ENCODE measurements at regions not wholly inside any gene's neighbourhood (a gene's known extent, or its start where the extent isn't known, plus 50 kb on each side); places are given as distances from the start of the nearest gene placed in this dataset.

DNA sequence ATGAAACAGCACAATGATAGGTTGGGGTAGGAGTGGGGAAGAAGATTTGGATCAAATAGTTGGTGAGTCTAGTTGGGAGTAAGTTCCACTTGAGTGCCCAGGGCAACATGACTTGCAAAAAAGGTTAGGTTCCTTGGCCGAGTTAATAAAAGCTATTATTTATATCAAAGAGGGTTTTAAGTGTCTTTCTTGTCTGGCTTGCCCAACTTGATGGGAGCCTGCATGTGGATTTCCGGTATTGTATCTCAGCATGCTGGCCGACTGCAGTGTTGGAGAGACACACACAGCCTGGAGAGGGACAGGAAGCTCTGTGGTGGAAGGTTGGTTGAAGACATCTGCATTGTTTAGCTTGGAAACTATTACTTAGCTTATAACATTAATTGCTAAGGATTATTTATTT lies 449.5 kb upstream of the TBL1XR1 start:
- no TSS peak for BruUV-seq (replicated peaks)
- POLR2A ChIA-PET (ENCODE audit: low non-redundant PET), result no interaction called here
- CTCF ChIA-PET, result no interaction called here

DNA sequence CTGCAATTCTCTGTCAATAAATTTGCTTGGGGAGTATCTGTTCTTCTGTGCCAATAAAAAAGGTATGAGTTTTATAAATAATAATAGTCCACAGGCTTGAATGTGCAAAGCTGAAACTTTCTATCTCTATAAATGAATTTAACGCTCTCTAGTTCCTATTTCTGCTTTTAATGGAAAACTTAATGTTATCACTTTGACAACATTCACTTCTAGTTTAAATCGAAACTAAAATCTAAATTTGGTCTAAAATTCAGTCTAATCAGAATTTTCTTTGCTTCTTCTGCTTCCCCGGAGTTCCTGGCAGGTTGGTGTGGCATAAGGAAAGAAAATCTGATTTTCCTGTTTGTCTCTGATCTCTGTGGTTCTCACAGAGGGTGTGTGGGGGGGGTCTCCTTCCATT lies 450.1 kb upstream of the TBL1XR1 start:
- H3K9me3 ChIP-seq (ENCODE audit: low read depth, low read length, poor library complexity, severe bottlenecking), result no peaks in the 10 kb centered on the region
- DNase-seq (ENCODE audit: low spot score), result no peak
- H3K4me1 ChIP-seq (ENCODE audit: insufficient read depth, low read length, poor library complexity, severe bottlenecking), result no peaks in the 10 kb centered on the region
- BruUV-seq (replicated peaks), result no TSS peak
- ChIA-PET POLR2A (ENCODE audit: low non-redundant PET) (no interaction called here), CTCF (no interaction called here)
- no peaks in the 10 kb centered on the region for H3K27me3 ChIP-seq (replicated peaks; ENCODE audit: insufficient read depth, low read depth, low read length, poor library complexity)
- H3K4me3 ChIP-seq (ENCODE audit: low read depth, low read length, poor library complexity, severe bottlenecking), result no peak overlapping the region
- H3K36me3 ChIP-seq (ENCODE audit: insufficient read depth, low read length, poor library complexity, severe bottlenecking), result no peaks in the 10 kb centered on the region
- intact Hi-C loops (cut with micrococcal nuclease; ENCODE audit: unreplicated experiment), result no loop called here
- no peak overlapping the region for H3K27ac ChIP-seq (ENCODE audit: low read depth, low read length, poor library complexity, severe bottlenecking)
- TF ChIP-seq EZH2 (IDR thresholded peaks at IDR 0.05; ENCODE audit: borderline replicate concordance, low read depth, low read length, poor library complexity, severe bottlenecking), result no peak
- TF ChIP-seq, protein P1, sequence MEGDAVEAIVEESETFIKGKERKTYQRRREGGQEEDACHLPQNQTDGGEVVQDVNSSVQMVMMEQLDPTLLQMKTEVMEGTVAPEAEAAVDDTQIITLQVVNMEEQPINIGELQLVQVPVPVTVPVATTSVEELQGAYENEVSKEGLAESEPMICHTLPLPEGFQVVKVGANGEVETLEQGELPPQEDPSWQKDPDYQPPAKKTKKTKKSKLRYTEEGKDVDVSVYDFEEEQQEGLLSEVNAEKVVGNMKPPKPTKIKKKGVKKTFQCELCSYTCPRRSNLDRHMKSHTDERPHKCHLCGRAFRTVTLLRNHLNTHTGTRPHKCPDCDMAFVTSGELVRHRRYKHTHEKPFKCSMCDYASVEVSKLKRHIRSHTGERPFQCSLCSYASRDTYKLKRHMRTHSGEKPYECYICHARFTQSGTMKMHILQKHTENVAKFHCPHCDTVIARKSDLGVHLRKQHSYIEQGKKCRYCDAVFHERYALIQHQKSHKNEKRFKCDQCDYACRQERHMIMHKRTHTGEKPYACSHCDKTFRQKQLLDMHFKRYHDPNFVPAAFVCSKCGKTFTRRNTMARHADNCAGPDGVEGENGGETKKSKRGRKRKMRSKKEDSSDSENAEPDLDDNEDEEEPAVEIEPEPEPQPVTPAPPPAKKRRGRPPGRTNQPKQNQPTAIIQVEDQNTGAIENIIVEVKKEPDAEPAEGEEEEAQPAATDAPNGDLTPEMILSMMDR (conservative IDR thresholded peaks at IDR 0.05; ENCODE audit: low read depth, low read length), result no peak

More for the DNA sequence above, 449.5 kb upstream of the TBL1XR1 start:
- DNase-seq (ENCODE audit: low spot score), result no peak
- Histone ChIP-seq H3K4me1 (ENCODE audit: insufficient read depth, low read length, poor library complexity, severe bottlenecking) (no peaks in the 10 kb centered on the region), H3K27me3 (replicated peaks; ENCODE audit: insufficient read depth, low read depth, low read length, poor library complexity) (no peaks in the 10 kb centered on the region), H3K36me3 (ENCODE audit: insufficient read depth, low read length, poor library complexity, severe bottlenecking) (no peaks in the 10 kb centered on the region), H3K9me3 (ENCODE audit: low read depth, low read length, poor library complexity, severe bottlenecking) (no peaks in the 10 kb centered on the region), H3K4me3 (ENCODE audit: low read depth, low read length, poor library complexity, severe bottlenecking) (no peak overlapping the region), H3K27ac (ENCODE audit: low read depth, low read length, poor library complexity, severe bottlenecking) (no peak overlapping the region)
- intact Hi-C loops (cut with micrococcal nuclease; ENCODE audit: unreplicated experiment), result no loop called here
- TF ChIP-seq EZH2 (IDR thresholded peaks at IDR 0.05; ENCODE audit: borderline replicate concordance, low read depth, low read length, poor library complexity, severe bottlenecking), result no peak
- TF ChIP-seq, protein P1 (conservative IDR thresholded peaks at IDR 0.05; ENCODE audit: low read depth, low read length), result no peak

DNA sequence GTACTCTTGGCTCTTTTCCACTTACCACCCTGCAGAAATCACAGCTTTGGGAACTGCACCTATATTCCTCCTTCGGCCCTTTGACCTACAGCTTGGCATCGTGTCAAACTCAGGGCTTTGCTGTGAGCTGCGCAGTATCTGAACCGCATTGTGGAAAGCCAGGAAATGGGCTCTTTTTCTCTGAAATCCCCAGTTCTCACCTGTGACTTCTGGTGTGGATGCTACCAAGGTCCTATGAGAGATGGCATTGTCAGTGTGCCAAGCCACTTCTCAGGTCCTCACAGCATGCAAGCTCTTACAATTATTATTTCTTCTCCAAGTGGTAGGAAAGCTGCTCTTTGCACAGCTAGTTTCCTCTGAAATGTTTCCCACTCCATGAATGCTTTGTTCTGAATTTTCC lies 450.6 kb upstream of the TBL1XR1 start:
- CTCF ChIA-PET, result no interaction called here
- no peak for DNase-seq (ENCODE audit: low spot score)
- no TSS peak for BruUV-seq (replicated peaks)
- TF ChIP-seq EZH2 (IDR thresholded peaks at IDR 0.05; ENCODE audit: borderline replicate concordance, low read depth, low read length, poor library complexity, severe bottlenecking), result no peak
- TF ChIP-seq, protein P1 (conservative IDR thresholded peaks at IDR 0.05; ENCODE audit: low read depth, low read length), result no peak
- POLR2A ChIA-PET (ENCODE audit: low non-redundant PET), result no interaction called here
- Histone ChIP-seq H3K9me3 (ENCODE audit: low read depth, low read length, poor library complexity, severe bottlenecking) (no peaks in the 10 kb centered on the region), H3K4me1 (ENCODE audit: insufficient read depth, low read length, poor library complexity, severe bottlenecking) (no peaks in the 10 kb centered on the region), H3K36me3 (ENCODE audit: insufficient read depth, low read length, poor library complexity, severe bottlenecking) (no peaks in the 10 kb centered on the region), H3K27me3 (replicated peaks; ENCODE audit: insufficient read depth, low read depth, low read length, poor library complexity) (no peaks in the 10 kb centered on the region), H3K4me3 (ENCODE audit: low read depth, low read length, poor library complexity, severe bottlenecking) (no peak overlapping the region), H3K27ac (ENCODE audit: low read depth, low read length, poor library complexity, severe bottlenecking) (no peak overlapping the region)
- intact Hi-C loops (cut with micrococcal nuclease; ENCODE audit: unreplicated experiment), result no loop called here

All from A673 (cell line).